Bone marrow (tissue), 2 donors: ENCODE measurements at regions not wholly inside any gene's neighbourhood (a gene's known extent, or its start where the extent isn't known, plus 50 kb on each side); places are given as distances from the start of the nearest gene placed in this dataset.
"Not testable (repeated sequence)": the region's sequence is repeated elsewhere in the genome, so short reads cannot be mapped to it uniquely, and the experiment has no call there.

ENCODE experiments used
- DNase-seq, 2 donors: peaks; one replicate each; lab custom pipeline; 2025; lab: John Stamatoyannopoulos, UW

- DNase-seq = no peak
These were observed 507.6 kb upstream of the ROBO2 start for GRCh38 chr3:76532158-76532822.

GRCh38 chr3:76533710-76534109 is 506.2 kb upstream of the ROBO2 start:
- DNase-seq = not testable (repeated sequence)

GRCh38 chr3:76537857-76538256 is 502.0 kb upstream of the ROBO2 start:
- not testable (repeated sequence) for DNase-seq

- no peak for DNase-seq
These were observed 492.2 kb upstream of the ROBO2 start for GRCh38 chr3:76547674-76548073.

- no peak for DNase-seq
These were observed 489.2 kb upstream of the ROBO2 start for GRCh38 chr3:76550522-76551201.

GRCh38 chr3:76551739-76552138 is 488.2 kb upstream of the ROBO2 start:
- DNase-seq = no peak

- no peak for DNase-seq
These were observed 487.2 kb upstream of the ROBO2 start for GRCh38 chr3:76552653-76553052.

- no peak for DNase-seq
These were observed 485.2 kb upstream of the ROBO2 start for GRCh38 chr3:76554707-76555106.

GRCh38 chr3:76561494-76562236 is 478.2 kb upstream of the ROBO2 start:
- DNase-seq = no peak

GRCh38 chr3:76565496-76566210 is 474.2 kb upstream of the ROBO2 start:
- DNase-seq = no peak

GRCh38 chr3:76566211-76566534 is 473.7 kb upstream of the ROBO2 start:
- no peak for DNase-seq

GRCh38 chr3:76566904-76567303 is 473.0 kb upstream of the ROBO2 start:
- DNase-seq = no peak

GRCh38 chr3:76570436-76571057 is 469.4 kb upstream of the ROBO2 start:
- no peak for DNase-seq

- DNase-seq = no peak
These were observed 463.7 kb upstream of the ROBO2 start for GRCh38 chr3:76576201-76576600.

GRCh38 chr3:76582098-76582497 is 457.8 kb upstream of the ROBO2 start:
- no peak for DNase-seq

- no peak for DNase-seq
These were observed 457.1 kb upstream of the ROBO2 start for GRCh38 chr3:76582632-76583378.

GRCh38 chr3:76585794-76586392 is 454.0 kb upstream of the ROBO2 start:
- no peak for DNase-seq

GRCh38 chr3:76586471-76586870 is 453.4 kb upstream of the ROBO2 start:
- no peak for DNase-seq

- no peak for DNase-seq
These were observed 429.7 kb upstream of the ROBO2 start for GRCh38 chr3:76610150-76610549.

GRCh38 chr3:76615719-76616118 is 424.2 kb upstream of the ROBO2 start:
- no peak for DNase-seq

- DNase-seq = no peak
These were observed 415.7 kb upstream of the ROBO2 start for GRCh38 chr3:76624164-76624563.
